Esophagus muscularis mucosa (tissue), 3 donors: ENCODE measurements at regions not wholly inside any gene's neighbourhood (a gene's known extent, or its start where the extent isn't known, plus 50 kb on each side); places are given as distances from the start of the nearest gene placed in this dataset.

ENCODE experiments used
- POLR2A ChIP-seq: fragments of 450-650 bp; IDR thresholded peaks from one replicate; pipeline ENCODE4 v1.6.1; 2017; ENCODE audit warnings: antibody characterized with exemption, moderate library complexity, mild to moderate bottlenecking, low read depth
- POLR2AphosphoS5 ChIP-seq, 2 donors: sonication (generic); formaldehyde crosslinking; IDR thresholded peaks; one replicate each; pipeline ENCODE4 v1.6.1; 2017; ENCODE audit warnings: antibody characterized with exemption in 2 of 2
- TF ChIP-seq, protein P1 (sequence below), 3 experiments: fragments of 200-600 bp in 2 of 3; fragments of 450-650 bp in 1 of 3; sonication (generic) in 2 of 3; IDR thresholded peaks; one replicate each; pipeline ENCODE4 v1.5.1; 2017 to 2019; ENCODE audit warnings: antibody characterized with exemption in 3 of 3, mild to moderate bottlenecking in 2 of 3, moderate library complexity in 1 of 3

DNA sequence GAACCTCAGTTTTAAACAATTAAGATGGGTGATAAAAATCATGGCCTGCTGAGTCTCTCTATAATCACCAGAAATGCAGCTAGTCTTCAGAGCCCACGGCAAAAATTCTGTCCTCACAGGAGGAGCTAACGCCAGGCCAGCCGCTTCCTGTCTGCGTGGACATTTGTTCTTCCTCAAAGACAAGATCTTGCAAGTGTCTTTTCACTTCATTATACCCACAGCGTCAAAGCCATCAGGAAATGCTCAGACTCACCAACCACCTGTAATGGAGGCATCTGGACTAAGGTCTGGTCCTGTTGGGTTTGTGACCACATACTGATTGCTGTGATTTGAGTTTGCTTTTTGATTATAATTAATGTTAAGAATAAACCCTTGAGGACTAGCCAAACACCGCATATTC lies 473.8 kb upstream of the MC4R start:
- no peak for TF ChIP-seq POLR2A
- TF ChIP-seq, protein P1, sequence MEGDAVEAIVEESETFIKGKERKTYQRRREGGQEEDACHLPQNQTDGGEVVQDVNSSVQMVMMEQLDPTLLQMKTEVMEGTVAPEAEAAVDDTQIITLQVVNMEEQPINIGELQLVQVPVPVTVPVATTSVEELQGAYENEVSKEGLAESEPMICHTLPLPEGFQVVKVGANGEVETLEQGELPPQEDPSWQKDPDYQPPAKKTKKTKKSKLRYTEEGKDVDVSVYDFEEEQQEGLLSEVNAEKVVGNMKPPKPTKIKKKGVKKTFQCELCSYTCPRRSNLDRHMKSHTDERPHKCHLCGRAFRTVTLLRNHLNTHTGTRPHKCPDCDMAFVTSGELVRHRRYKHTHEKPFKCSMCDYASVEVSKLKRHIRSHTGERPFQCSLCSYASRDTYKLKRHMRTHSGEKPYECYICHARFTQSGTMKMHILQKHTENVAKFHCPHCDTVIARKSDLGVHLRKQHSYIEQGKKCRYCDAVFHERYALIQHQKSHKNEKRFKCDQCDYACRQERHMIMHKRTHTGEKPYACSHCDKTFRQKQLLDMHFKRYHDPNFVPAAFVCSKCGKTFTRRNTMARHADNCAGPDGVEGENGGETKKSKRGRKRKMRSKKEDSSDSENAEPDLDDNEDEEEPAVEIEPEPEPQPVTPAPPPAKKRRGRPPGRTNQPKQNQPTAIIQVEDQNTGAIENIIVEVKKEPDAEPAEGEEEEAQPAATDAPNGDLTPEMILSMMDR (IDR thresholded peaks at IDR 0.05), result no peak
- no peak for TF ChIP-seq POLR2AphosphoS5 (IDR thresholded peaks at IDR 0.05)
